SK-N-SH (cell line): ENCODE measurements at regions not wholly inside any gene's neighbourhood (a gene's known extent, or its start where the extent isn't known, plus 50 kb on each side); places are given as distances from the start of the nearest gene placed in this dataset.
A peak's percentile ranks its signal among the peaks of the same experiment; 100 is the strongest.

Experiments used
- CTCF ChIA-PET: fragments of 300-600, 350-600 bp; formaldehyde crosslinking; extraction: SDS; loops from one replicate; lab custom pipeline; 2021; lab: Yijun Ruan, JAX
- POLR2A ChIA-PET: fragments of 350-600 bp; sonication (Branson Sonifier 250); formaldehyde crosslinking; extraction: SDS; loops from one replicate; lab custom pipeline; 2020; ENCODE audit warnings: antibody characterized with exemption, inconsistent platforms; lab: Yijun Ruan, JAX
- DNase-seq: peaks from one replicate; pipeline ENCODE4 v3.0.0; 2012
- H2AFZ ChIP-seq: fragments of 200-600 bp; sonication (generic); 2 replicates; pipeline ENCODE4 v1.8.1; 2016; ENCODE audit warnings: antibody characterized with exemption, mild to moderate bottlenecking, low read depth
- H3F3A ChIP-seq: fragments of 200-600 bp; sonication (generic); replicated peaks from 2 replicates; pipeline ENCODE3; 2016; ENCODE audit warnings: antibody characterized with exemption, mild to moderate bottlenecking; ENCODE audit not compliant: insufficient read depth
- H3K27ac ChIP-seq, 2 experiments: fragments of 200-500 bp in 1 of 2; fragments of 200-600 bp in 1 of 2; sonication (Bioruptor generic) in 1 of 2; sonication (generic), shearing (Covaris generic) in 1 of 2; 2 replicates each; pipeline versions ENCODE4 v1.5.1 to v1.6.1; 2014 to 2016; ENCODE audit warnings: low read depth in 2 of 2, inconsistent platforms in 1 of 2, low read length in 1 of 2, mild to moderate bottlenecking in 1 of 2, mixed read lengths in 1 of 2
- H3K27me3 ChIP-seq: fragments of 200-600 bp; sonication (generic), shearing (Covaris generic); 2 replicates; pipeline ENCODE4 v1.6.1; 2016; ENCODE audit warnings: mixed run types; ENCODE audit not compliant: insufficient read depth
- H3K36me3 ChIP-seq, 2 experiments: fragments of 200-500 bp in 1 of 2; fragments of 200-600 bp in 1 of 2; sonication (Bioruptor generic) in 1 of 2; sonication (generic) in 1 of 2; replicated peaks in 1 of 2; 2 replicates each; pipeline versions ENCODE3 to v1.5.1; 2014 to 2016; ENCODE audit warnings: low read length in 1 of 2, mild to moderate bottlenecking in 1 of 2; ENCODE audit not compliant: insufficient read depth in 2 of 2, control insufficient read depth in 1 of 2
- H3K4me1 ChIP-seq, 2 experiments: fragments of 200-500 bp in 1 of 2; fragments of 200-600 bp in 1 of 2; sonication (Bioruptor generic) in 1 of 2; sonication (generic), shearing (Covaris generic) in 1 of 2; 2 replicates each; pipeline versions ENCODE4 v1.5.1 to v1.6.1; 2014 to 2016; ENCODE audit warnings: low read depth in 1 of 2, low read length in 1 of 2, mixed run types in 1 of 2; ENCODE audit not compliant: insufficient read depth in 2 of 2, control insufficient read depth in 1 of 2
- H3K4me2 ChIP-seq: fragments of 200-600 bp; sonication (generic), shearing (Covaris generic); 2 replicates; pipeline ENCODE4 v1.6.1; 2017; ENCODE audit warnings: mixed run types
- H3K4me3 ChIP-seq, 2 experiments: fragments of 200-500 bp in 1 of 2; fragments of 200-600 bp in 1 of 2; sonication (Bioruptor generic) in 1 of 2; sonication (generic), shearing (Covaris generic) in 1 of 2; 2 replicates each; pipeline versions ENCODE4 v1.5.1 to v1.8.1; 2014 to 2016; ENCODE audit warnings: low read depth in 2 of 2, inconsistent platforms in 1 of 2, low read length in 1 of 2, mild to moderate bottlenecking in 1 of 2, mixed read lengths in 1 of 2, moderate library complexity in 1 of 2
- H3K79me2 ChIP-seq: fragments of 200-600 bp; sonication (generic); 2 replicates; pipeline ENCODE4 v1.8.1; 2017; ENCODE audit warnings: mild to moderate bottlenecking; ENCODE audit not compliant: insufficient read depth
- H3K9ac ChIP-seq: fragments of 200-600 bp; sonication (generic); 2 replicates; pipeline ENCODE4 v1.6.1; 2017; ENCODE audit warnings: mixed run types
- H3K9me2 ChIP-seq: fragments of 200-600 bp; sonication (generic); 2 replicates; pipeline ENCODE4 v1.6.1; 2017; ENCODE audit warnings: mixed run types
- H3K9me3 ChIP-seq: fragments of 200-600 bp; sonication (generic); 2 replicates; pipeline ENCODE4 v1.6.1; 2017; ENCODE audit warnings: mixed run types, mild to moderate bottlenecking, moderate library complexity
- H4K20me1 ChIP-seq: fragments of 200-600 bp; sonication (generic); 2 replicates; pipeline ENCODE4 v1.6.1; 2017; ENCODE audit warnings: mild to moderate bottlenecking, mixed run types; ENCODE audit not compliant: insufficient read depth
- CTCF ChIP-seq: fragments of 200-600 bp; sonication (generic); IDR thresholded peaks from 2 replicates; pipeline ENCODE4 v1.6.1; 2017; ENCODE audit warnings: antibody characterized with exemption, mild to moderate bottlenecking, moderate library complexity
- EZH2phosphoT487 ChIP-seq: fragments of 200-600 bp; sonication (generic); IDR thresholded peaks from 2 replicates; pipeline ENCODE4 v1.6.1; 2017; ENCODE audit warnings: low read depth, mixed run types, mild to moderate bottlenecking, antibody characterized with exemption, moderate library complexity, borderline replicate concordance
- FOSL2 ChIP-seq: IDR thresholded peaks from 2 replicates; pipeline ENCODE4 v1.4.0; 2012; ENCODE audit warnings: low read depth, mild to moderate bottlenecking, moderate library complexity, borderline replicate concordance
- FOXM1 ChIP-seq: IDR thresholded peaks from 2 replicates; pipeline ENCODE4 v1.4.0; 2012; ENCODE audit warnings: low read depth, mild to moderate bottlenecking
- GATA2 ChIP-seq: sonication (generic); formaldehyde crosslinking; IDR thresholded peaks from 2 replicates; pipeline ENCODE4 v1.5.0; 2020; ENCODE audit warnings: mild to moderate bottlenecking, missing genetic modification reagents
- IRF3 ChIP-seq: fragments of 150-350 bp; IDR thresholded peaks from 2 replicates; pipeline ENCODE4 v1.6.1; 2016; ENCODE audit warnings: mild to moderate bottlenecking, low read depth, low read length
- JUND ChIP-seq: IDR thresholded peaks from 2 replicates; pipeline ENCODE4 v1.4.0; 2012
- NFIC ChIP-seq: IDR thresholded peaks from 2 replicates; pipeline ENCODE4 v1.4.0; 2012; ENCODE audit warnings: borderline replicate concordance
- PBX3 ChIP-seq: IDR thresholded peaks from 2 replicates; pipeline ENCODE4; 2012
- POLR2AphosphoS5 ChIP-seq: IDR thresholded peaks from 2 replicates; pipeline ENCODE4 v1.6.1; 2012; ENCODE audit warnings: low read depth, low read length
- RAD21 ChIP-seq: IDR thresholded peaks from 2 replicates; pipeline ENCODE4 v1.6.1; 2012; ENCODE audit warnings: mild to moderate bottlenecking, low read length
- RFX5 ChIP-seq: IDR thresholded peaks from 2 replicates; pipeline ENCODE4 v1.6.1; 2012; ENCODE audit warnings: mild to moderate bottlenecking, improper control_type of control experiment, low read length
- RXRA ChIP-seq: IDR thresholded peaks from 2 replicates; pipeline ENCODE4 v1.4.0; 2012; ENCODE audit warnings: low read depth, mild to moderate bottlenecking, borderline replicate concordance
- SIN3A ChIP-seq: IDR thresholded peaks from 2 replicates; pipeline ENCODE4 v1.6.1; 2012; ENCODE audit warnings: low read depth, mild to moderate bottlenecking, low read length, moderate library complexity, borderline replicate concordance
- SMC3 ChIP-seq: IDR thresholded peaks from 2 replicates; pipeline ENCODE4 v1.6.1; 2012; ENCODE audit warnings: low read depth, low read length, improper control_type of control experiment
- TEAD4 ChIP-seq: IDR thresholded peaks from 2 replicates; pipeline ENCODE4 v1.4.0; 2012; ENCODE audit warnings: mild to moderate bottlenecking, borderline replicate concordance; ENCODE audit not compliant: insufficient read depth
- USF1 ChIP-seq: IDR thresholded peaks from 2 replicates; pipeline ENCODE4 v1.4.0; 2012; ENCODE audit warnings: low read depth, borderline replicate concordance
- YY1 ChIP-seq: IDR thresholded peaks from 2 replicates; pipeline ENCODE4 v1.4.0; 2012; ENCODE audit warnings: low read depth, mild to moderate bottlenecking
- WGBS: methylation state at CpG from one replicate; pipeline ENCODE4 v1.1.6; 2017; ENCODE audit warnings: low lambda C conversion rate; 5-methylcytosine and 5-hydroxymethylcytosine counted together

GRCh38 chr13:104773775-104774174 lies 1707.6 kb upstream of the SLC10A2 start:
- Histone ChIP-seq H3K36me3 (no peaks in the 10 kb centered on the region), H3K9ac (no peak overlapping the region), H3K27me3 (no peaks in the 10 kb centered on the region), H2AFZ (no peak overlapping the region), H3K9me2 (no peaks in the 10 kb centered on the region), H3K4me2 (no peak overlapping the region), H3K79me2 (no peaks in the 10 kb centered on the region), H3K4me1 (no peaks in the 10 kb centered on the region), H3K9me3 (no peaks in the 10 kb centered on the region), H3K27ac (no peak overlapping the region), H3F3A (no peaks in the 10 kb centered on the region), H4K20me1 (no peaks in the 10 kb centered on the region), H3K4me3 (no peak overlapping the region)
- TF ChIP-seq POLR2AphosphoS5: no peak
- no peak for TF ChIP-seq EZH2phosphoT487
- peak; percentile 25; the same call in 1 of the 2 replicates for TF ChIP-seq SMC3
- no peak for TF ChIP-seq IRF3
- no peak for TF ChIP-seq FOXM1
- no peak for TF ChIP-seq PBX3
- no peak for TF ChIP-seq TEAD4
- no peak for TF ChIP-seq NFIC
- no peak for TF ChIP-seq YY1
- no peak for TF ChIP-seq FOSL2
- no peak for TF ChIP-seq RFX5
- peak; percentile 57 for TF ChIP-seq RAD21
- peak; percentile 68 for TF ChIP-seq CTCF
- WGBS: 50% methylated on average over 2 of the region's 2 CpGs
- POLR2A ChIA-PET: no interaction called here
- CTCF ChIA-PET: interaction anchor here (0.6 to 1.8 kb wide), 9 partner anchors 11 to 1715 kb away, joined by 3 to 6 read pairs (median 3); no protein-coding TSS in a partner anchor
- DNase-seq: peak; percentile 11

DNA sequence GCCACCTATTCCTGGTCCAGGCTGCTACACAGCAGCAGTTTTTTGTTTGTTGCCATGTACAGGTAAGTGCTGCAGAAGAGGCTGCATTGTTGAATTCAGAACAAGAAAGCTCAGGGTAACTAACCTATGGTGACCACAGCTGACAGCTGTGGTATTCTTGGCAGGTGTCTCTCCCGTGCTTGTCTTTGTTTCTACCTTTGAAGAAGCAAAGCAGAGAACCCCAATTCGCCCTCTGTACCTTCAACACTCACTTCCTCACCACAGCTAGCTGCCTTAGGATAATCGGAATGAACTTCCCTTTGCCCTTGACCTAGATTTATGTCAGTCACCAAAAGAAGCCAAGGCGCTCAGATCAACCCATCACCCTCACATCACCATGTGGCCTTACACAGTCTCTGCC lies 1703.3 kb upstream of the SLC10A2 start:
- no peak overlapping the region for H2AFZ ChIP-seq
- no peaks in the 10 kb centered on the region for H3K27me3 ChIP-seq
- H3K27ac ChIP-seq: no peak overlapping the region
- WGBS: 53% methylated on average over 4 of the region's 4 CpGs
- H3F3A ChIP-seq: no peaks in the 10 kb centered on the region
- ChIA-PET POLR2A (no interaction called here), CTCF (no interaction called here)
- DNase-seq: no peak
- H3K4me3 ChIP-seq: no peak overlapping the region
- no peaks in the 10 kb centered on the region for H3K9me2 ChIP-seq
- H3K4me1 ChIP-seq: peaks cover 0 to 2% of the 10 kb centered on the region in 2 experiments; a peak in 2 of 4 replicates
- H3K9me3 ChIP-seq: no peaks in the 10 kb centered on the region
- no peaks in the 10 kb centered on the region for H3K79me2 ChIP-seq
- no peak overlapping the region for H3K9ac ChIP-seq
- H3K4me2 ChIP-seq: no peak overlapping the region
- H3K36me3 ChIP-seq: no peaks in the 10 kb centered on the region
- no peaks in the 10 kb centered on the region for H4K20me1 ChIP-seq
- no peak for TF ChIP-seq PBX3
- TF ChIP-seq JUND: no peak
- no peak for TF ChIP-seq SIN3A
- TF ChIP-seq RFX5: no peak
- no peak for TF ChIP-seq POLR2AphosphoS5
- no peak for TF ChIP-seq GATA2 (CRISPR knock-in tag)
- TF ChIP-seq FOSL2: no peak
- TF ChIP-seq RXRA: no peak
- TF ChIP-seq NFIC: no peak
- TF ChIP-seq IRF3: no peak
- no peak for TF ChIP-seq CTCF
- TF ChIP-seq USF1: no peak
